GM12891 (cell line): ENCODE measurements at regions not wholly inside any gene's neighbourhood (a gene's known extent, or its start where the extent isn't known, plus 50 kb on each side); places are given as distances from the start of the nearest gene placed in this dataset.

Source experiments
- POLR2A ChIP-seq: IDR thresholded peaks from 2 replicates; pipeline ENCODE4 v1.6.1; 2011; ENCODE audit warnings: low read depth, low read length, control low read depth
- POLR2AphosphoS5 ChIP-seq: IDR thresholded peaks from 2 replicates; pipeline ENCODE4 v1.6.1; 2011; ENCODE audit warnings: low read depth, low read length, control low read depth
- POU2F2 ChIP-seq: IDR thresholded peaks from 2 replicates; pipeline ENCODE4 v1.6.1; 2011; ENCODE audit warnings: low read depth, mild to moderate bottlenecking, control low read depth, low read length, moderate library complexity
- SPI1 ChIP-seq: IDR thresholded peaks from 2 replicates; pipeline ENCODE4 v1.6.1; 2011; ENCODE audit warnings: low read depth, low read length, control low read depth
- TAF1 ChIP-seq: IDR thresholded peaks from 2 replicates; pipeline ENCODE4 v1.6.1; 2011; ENCODE audit warnings: low read depth, low read length, control low read depth

- TF ChIP-seq TAF1 (no peak), POLR2A (no peak), POLR2AphosphoS5 (no peak), POU2F2 (no peak), SPI1 (no peak)
These were observed 331.9 kb upstream of the CCNG1 start for GRCh38 chr5:163105456-163105855.
